ENCODE measurements at regions not wholly inside any gene's neighbourhood (a gene's known extent, or its start where the extent isn't known, plus 50 kb on each side); places are given as distances from the start of the nearest gene placed in this dataset.

DNA sequence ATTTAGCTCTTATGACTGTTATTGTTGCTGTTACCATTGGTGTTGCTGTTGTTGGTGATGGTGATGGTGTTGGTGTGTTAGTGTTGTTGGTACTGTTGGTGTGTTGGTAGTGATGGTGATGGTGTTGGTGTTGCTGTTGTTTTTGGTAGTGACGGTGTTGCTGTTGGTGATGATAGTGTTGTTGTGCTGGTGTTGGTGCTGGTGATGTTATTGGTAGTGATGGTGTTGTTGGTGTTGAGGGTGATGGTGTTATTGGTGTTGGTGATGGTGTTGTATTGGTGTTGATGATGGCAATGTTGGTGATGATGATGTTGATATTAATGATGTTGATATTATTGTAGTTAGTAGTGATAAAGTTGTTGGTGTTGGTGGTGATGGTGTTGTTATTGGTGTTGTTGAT is 285.7 kb upstream of the FOXF1 start:
- no peak for FAIRE-seq
- intact Hi-C loops (cut with micrococcal nuclease; ENCODE audit: unreplicated experiment) (no loop called here), in situ Hi-C loops (cut with MboI) (no loop called here)
- DNase-seq (ENCODE audit: low read depth, low spot score) = no peak
- no peaks in the 10 kb centered on the region for H3K79me2 ChIP-seq (ENCODE audit: control insufficient read depth, insufficient read depth, low read length)
- no TSS peak for BruUV-seq (replicated peaks)
- no peak overlapping the region for H3K4me3 ChIP-seq
- H4K20me1 ChIP-seq (ENCODE audit: control insufficient read depth, insufficient read depth) = no peaks in the 10 kb centered on the region
- no peak overlapping the region for H3K9ac ChIP-seq (ENCODE audit: control insufficient read depth, insufficient read depth, low read length)
- no peak overlapping the region for H3K27ac ChIP-seq (ENCODE audit: control insufficient read depth, insufficient read depth)
- no peak overlapping the region for H3K4me2 ChIP-seq (ENCODE audit: control insufficient read depth, insufficient read depth)
- ChIA-PET POLR2A (no interaction called here), CTCF (no interaction called here), SMC1A (ENCODE audit: uncharacterized antibody, unreplicated experiment) (no interaction called here), RAD21 (ENCODE audit: unreplicated experiment) (no interaction called here)
- H3K4me1 ChIP-seq (ENCODE audit: control insufficient read depth, insufficient read depth, low read length) = no peaks in the 10 kb centered on the region
- H3K36me3 ChIP-seq (ENCODE audit: control insufficient read depth in 2 of 2, insufficient read depth in 2 of 2, low read length in 1 of 2) = no peaks in the 10 kb centered on the region
- no peaks in the 10 kb centered on the region; the same call in 2 of the 3 replicates for H3K9me3 ChIP-seq (replicated peaks; ENCODE audit: control insufficient read depth, insufficient read depth, low read length)
- WGBS (ENCODE audit: insufficient coverage, insufficient replicate concordance, low lambda C conversion rate, missing lambda C conversion rate) = 29% methylated on average over 1 of the region's 1 CpG
- peaks cover 1 to 3% of the 10 kb centered on the region in 2 experiments; a peak in 2 of 4 replicates for H3K27me3 ChIP-seq (replicated peaks in 1 of 2; ENCODE audit: control insufficient read depth in 2 of 2, insufficient read depth in 2 of 2, low read length in 1 of 2)
- H2AFZ ChIP-seq (ENCODE audit: control insufficient read depth, low read depth, low read length) = no peak overlapping the region
- TF ChIP-seq, protein P1, sequence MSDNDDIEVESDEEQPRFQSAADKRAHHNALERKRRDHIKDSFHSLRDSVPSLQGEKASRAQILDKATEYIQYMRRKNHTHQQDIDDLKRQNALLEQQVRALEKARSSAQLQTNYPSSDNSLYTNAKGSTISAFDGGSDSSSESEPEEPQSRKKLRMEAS (IDR thresholded peaks at IDR 0.05; ENCODE audit: low read depth, low read length) = no peak
- TF ChIP-seq, protein P2, sequence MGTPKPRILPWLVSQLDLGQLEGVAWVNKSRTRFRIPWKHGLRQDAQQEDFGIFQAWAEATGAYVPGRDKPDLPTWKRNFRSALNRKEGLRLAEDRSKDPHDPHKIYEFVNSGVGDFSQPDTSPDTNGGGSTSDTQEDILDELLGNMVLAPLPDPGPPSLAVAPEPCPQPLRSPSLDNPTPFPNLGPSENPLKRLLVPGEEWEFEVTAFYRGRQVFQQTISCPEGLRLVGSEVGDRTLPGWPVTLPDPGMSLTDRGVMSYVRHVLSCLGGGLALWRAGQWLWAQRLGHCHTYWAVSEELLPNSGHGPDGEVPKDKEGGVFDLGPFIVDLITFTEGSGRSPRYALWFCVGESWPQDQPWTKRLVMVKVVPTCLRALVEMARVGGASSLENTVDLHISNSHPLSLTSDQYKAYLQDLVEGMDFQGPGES (IDR thresholded peaks at IDR 0.05) = no peak
- TF ChIP-seq NR2C1 (IDR thresholded peaks at IDR 0.05) (no peak), BMI1 (IDR thresholded peaks at IDR 0.05; ENCODE audit: borderline replicate concordance) (no peak), ASH2L (IDR thresholded peaks at IDR 0.05; ENCODE audit: borderline replicate concordance, low read depth) (no peak), RAD51 (IDR thresholded peaks at IDR 0.05) (no peak), RB1 (IDR thresholded peaks at IDR 0.05; ENCODE audit: borderline replicate concordance) (no peak), EP300 (IDR thresholded peaks at IDR 0.05; ENCODE audit: borderline replicate concordance in 1 of 2, control insufficient read depth in 1 of 2, low read depth in 2 of 2, low read length in 2 of 2) (no peak), EGR1 (IDR thresholded peaks at IDR 0.05; ENCODE audit: borderline replicate concordance in 1 of 2, low read depth in 2 of 2, low read length in 2 of 2) (no peak), RAD21 (IDR thresholded peaks at IDR 0.05; ENCODE audit: insufficient read depth, low read depth, low read length) (no peak), SREBF1 (IDR thresholded peaks at IDR 0.05; ENCODE audit: low read length) (no peak), ESRRA (IDR thresholded peaks at IDR 0.05; ENCODE audit: low read length) (no peak), FOXM1 (IDR thresholded peaks at IDR 0.05; ENCODE audit: low read depth, low read length) (no peak), NFXL1 (IDR thresholded peaks at IDR 0.05; ENCODE audit: borderline replicate concordance) (no peak)
- TF ChIP-seq, protein P3, sequence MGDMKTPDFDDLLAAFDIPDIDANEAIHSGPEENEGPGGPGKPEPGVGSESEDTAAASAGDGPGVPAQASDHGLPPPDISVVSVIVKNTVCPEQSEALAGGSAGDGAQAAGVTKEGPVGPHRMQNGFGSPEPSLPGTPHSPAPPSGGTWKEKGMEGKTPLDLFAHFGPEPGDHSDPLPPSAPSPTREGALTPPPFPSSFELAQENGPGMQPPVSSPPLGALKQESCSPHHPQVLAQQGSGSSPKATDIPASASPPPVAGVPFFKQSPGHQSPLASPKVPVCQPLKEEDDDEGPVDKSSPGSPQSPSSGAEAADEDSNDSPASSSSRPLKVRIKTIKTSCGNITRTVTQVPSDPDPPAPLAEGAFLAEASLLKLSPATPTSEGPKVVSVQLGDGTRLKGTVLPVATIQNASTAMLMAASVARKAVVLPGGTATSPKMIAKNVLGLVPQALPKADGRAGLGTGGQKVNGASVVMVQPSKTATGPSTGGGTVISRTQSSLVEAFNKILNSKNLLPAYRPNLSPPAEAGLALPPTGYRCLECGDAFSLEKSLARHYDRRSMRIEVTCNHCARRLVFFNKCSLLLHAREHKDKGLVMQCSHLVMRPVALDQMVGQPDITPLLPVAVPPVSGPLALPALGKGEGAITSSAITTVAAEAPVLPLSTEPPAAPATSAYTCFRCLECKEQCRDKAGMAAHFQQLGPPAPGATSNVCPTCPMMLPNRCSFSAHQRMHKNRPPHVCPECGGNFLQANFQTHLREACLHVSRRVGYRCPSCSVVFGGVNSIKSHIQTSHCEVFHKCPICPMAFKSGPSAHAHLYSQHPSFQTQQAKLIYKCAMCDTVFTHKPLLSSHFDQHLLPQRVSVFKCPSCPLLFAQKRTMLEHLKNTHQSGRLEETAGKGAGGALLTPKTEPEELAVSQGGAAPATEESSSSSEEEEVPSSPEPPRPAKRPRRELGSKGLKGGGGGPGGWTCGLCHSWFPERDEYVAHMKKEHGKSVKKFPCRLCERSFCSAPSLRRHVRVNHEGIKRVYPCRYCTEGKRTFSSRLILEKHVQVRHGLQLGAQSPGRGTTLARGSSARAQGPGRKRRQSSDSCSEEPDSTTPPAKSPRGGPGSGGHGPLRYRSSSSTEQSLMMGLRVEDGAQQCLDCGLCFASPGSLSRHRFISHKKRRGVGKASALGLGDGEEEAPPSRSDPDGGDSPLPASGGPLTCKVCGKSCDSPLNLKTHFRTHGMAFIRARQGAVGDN (IDR thresholded peaks at IDR 0.05) = no peak
- TF ChIP-seq, protein P4, sequence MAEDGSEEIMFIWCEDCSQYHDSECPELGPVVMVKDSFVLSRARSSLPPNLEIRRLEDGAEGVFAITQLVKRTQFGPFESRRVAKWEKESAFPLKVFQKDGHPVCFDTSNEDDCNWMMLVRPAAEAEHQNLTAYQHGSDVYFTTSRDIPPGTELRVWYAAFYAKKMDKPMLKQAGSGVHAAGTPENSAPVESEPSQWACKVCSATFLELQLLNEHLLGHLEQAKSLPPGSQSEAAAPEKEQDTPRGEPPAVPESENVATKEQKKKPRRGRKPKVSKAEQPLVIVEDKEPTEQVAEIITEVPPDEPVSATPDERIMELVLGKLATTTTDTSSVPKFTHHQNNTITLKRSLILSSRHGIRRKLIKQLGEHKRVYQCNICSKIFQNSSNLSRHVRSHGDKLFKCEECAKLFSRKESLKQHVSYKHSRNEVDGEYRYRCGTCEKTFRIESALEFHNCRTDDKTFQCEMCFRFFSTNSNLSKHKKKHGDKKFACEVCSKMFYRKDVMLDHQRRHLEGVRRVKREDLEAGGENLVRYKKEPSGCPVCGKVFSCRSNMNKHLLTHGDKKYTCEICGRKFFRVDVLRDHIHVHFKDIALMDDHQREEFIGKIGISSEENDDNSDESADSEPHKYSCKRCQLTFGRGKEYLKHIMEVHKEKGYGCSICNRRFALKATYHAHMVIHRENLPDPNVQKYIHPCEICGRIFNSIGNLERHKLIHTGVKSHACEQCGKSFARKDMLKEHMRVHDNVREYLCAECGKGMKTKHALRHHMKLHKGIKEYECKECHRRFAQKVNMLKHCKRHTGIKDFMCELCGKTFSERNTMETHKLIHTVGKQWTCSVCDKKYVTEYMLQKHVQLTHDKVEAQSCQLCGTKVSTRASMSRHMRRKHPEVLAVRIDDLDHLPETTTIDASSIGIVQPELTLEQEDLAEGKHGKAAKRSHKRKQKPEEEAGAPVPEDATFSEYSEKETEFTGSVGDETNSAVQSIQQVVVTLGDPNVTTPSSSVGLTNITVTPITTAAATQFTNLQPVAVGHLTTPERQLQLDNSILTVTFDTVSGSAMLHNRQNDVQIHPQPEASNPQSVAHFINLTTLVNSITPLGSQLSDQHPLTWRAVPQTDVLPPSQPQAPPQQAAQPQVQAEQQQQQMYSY (CRISPR knock-in tag; IDR thresholded peaks at IDR 0.05) = no peak
- ATAC-seq = no peak

All from GM12878 (cell line).